GOT3 (cell line): ENCODE measurements at regions not wholly inside any gene's neighbourhood (a gene's known extent, or its start where the extent isn't known, plus 50 kb on each side); places are given as distances from the start of the nearest gene placed in this dataset.
"Not testable (repeated sequence)": the region's sequence is repeated elsewhere in the genome, so short reads cannot be mapped to it uniquely, and the experiment has no call there.

Experiments used
- DNase-seq: peaks from one replicate; lab custom pipeline; 2025; ENCODE audit warnings: mixed read lengths; lab: John Stamatoyannopoulos, UW

- DNase-seq = no peak
These were observed 76.9 kb upstream of the EED start for GRCh38 chr11:86167499-86168164.

DNA sequence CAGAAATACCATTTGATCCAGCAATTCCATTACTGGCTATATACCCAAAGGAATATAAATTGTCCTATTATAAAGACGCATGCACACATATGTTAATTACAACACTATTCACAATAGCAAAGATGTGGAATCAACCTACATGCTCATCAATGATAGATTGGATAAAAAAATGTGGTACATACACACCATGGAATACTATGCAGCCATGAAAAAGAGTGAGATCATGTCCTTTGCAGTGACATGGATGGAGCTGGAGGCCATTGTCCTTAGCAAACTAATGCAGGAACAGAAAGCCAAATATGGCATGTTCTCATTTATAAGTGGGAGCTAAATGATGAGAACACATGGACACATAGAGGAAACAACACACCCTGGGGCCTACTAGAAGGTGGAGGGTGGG is 78.3 kb upstream of the EED start:
- not testable (repeated sequence) for DNase-seq

DNA sequence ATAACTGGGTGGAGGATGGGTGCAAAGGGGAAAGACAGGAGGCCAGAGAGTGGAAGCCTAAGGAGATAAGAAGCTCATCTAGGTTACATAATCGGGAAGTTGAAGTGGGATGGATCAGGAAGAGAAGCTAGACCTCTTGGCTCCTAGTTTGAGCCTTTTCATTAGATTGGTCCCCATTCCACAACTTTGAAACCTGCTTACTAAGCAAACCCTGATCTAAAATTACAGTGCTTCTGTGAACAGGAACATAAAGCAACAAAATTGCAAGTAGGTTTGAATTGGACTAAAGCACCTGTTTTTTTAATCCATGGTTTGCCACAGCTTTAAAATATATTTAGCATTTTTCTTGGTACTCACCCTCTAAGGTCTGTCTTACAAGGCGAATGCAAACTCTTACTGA is 80.4 kb upstream of the EED start:
- no peak for DNase-seq

DNA sequence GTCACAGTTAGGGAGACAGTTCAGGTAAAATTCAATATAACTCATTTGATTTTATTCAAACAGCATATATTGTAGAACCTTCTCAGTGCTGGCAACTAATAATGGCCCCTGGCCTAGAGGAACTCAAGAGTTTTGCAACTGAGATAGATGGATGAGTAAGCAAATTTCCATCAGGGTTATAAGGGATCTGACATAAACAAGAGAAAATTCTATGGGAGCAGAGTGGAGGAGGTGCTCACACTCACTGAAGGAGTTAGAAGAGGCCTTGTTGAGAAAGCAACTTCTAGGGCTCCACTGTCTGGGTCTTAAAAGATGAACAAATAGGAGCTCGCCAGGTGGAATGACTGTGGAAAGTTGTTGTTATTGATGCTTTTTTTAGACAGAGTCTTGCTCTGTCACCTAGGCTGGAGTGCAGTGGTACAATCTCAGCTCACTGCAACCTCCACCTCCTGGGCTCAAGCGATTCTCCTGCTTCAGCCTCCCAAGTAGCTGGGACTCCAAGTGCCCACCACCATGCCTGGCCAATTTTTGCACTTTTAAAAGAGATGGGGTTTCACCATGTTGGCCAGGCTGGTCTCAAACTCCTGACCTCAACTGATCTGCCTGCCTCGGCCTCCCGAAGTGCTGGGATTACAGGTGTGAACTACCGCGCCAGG is 81.2 kb upstream of the EED start:
- DNase-seq = not testable (repeated sequence)

GRCh38 chr11:86162239-86162638 is 82.3 kb upstream of the EED start:
- no peak for DNase-seq

GRCh38 chr11:86161837-86162236 is 82.7 kb upstream of the EED start:
- DNase-seq = no peak

DNA sequence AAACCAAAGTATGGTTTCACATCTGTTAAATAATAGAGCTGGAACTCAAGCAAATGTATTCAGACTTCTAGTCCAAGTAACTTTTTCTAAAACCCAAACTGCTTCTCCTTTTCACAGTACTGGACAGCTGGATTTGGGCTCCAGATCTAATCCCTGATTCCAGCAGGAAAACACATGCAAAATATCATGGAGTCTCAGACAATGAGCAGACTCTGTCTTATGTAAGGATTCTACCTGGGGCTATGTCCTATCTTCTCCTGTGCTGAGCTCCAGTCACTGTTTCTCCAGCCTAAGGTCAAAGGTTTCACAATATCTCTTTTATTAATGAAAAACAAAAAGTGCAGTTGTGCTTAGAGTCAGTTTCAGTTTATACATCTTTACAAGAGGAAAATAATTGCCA is 83.2 kb upstream of the EED start:
- DNase-seq = no peak

- no peak for DNase-seq
These were observed 83.9 kb upstream of the EED start for GRCh38 chr11:86160541-86161149.

DNA sequence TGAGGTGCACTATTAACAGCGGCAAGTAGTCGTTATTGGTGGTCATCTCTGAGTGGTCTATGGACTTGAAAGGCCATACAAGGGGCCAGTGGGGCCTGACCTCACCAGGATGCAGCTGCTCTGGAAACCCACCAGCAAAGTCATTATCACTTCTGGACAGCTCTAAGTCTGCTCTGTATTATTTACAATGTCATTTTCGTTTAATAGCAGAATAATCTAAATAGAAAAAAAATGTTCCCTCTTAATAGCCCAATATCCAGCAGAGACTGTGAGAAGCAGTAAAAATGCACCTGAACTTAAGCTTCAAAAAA is 85.0 kb upstream of the EED start:
- no peak for DNase-seq

DNA sequence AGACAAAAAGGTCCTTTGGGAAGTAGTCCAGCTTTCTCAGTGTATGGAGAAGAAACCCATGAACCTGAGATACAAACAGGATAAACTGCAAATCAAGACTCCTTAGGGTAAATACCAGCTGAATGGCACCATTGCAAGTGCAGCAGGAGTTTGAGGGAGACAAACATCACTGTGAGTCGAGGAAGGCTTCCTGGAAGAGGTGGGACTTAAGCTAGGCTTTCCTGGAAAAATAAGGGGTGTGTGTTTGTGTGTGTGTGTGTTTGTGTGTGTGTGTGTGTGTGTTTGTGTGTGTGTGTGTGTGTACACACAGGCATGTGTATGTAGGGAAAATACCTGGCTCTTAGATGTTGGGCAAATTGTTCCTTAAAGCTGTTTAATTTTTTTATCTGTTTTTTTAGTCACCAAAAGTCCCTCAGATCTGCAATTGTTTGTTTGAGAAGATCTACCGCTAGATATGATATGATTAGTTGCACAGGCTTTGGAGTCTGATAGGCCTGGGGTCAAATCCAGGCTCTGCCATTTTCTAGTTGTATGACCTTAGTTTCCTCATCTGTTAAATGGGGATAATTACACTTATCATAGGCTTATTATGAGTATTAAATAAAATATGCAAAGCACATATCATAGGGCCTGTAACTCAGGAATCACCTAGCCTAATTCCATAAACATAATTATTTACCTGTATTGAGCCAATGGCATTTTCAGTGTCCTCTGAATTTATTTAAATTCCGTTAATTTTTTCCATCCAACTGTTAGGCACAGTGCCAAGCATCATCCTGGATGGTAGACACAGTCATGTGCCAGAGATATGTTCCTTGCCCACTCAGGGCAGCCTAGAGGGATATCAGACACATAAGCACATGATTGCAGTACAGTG is 85.6 kb upstream of the EED start:
- no peak for DNase-seq

DNA sequence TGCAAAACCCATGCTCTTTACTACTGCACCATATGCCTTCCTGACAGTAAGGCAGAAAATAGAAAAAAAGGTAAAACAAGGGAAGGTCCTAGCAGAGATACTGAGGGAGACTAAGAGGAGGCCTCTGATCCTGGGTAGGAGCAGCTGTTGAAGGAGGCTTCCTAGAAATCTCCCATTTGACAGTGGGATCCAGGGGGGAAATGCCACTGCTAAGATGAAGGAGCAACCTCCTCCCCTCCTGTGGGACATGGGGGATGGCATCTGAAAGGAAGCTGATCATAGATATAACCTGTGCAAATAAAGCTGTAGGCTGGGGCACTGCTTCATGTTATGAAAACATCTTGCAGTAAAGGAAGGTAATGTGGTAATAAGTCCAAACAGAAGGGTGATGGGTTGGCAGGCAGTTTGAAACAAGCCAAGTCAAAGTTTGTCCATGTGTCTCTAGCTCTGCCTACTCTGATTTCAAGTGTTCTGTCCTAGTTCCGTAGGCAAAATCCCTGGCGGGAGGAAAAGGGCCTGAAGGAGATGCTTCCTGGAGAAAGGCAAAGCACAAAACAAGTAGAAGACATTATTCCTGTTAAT is 86.7 kb upstream of the EED start:
- DNase-seq = no peak

GRCh38 chr11:86156397-86156955 is 87.6 kb upstream of the PICALM start:
- no peak for DNase-seq

DNA sequence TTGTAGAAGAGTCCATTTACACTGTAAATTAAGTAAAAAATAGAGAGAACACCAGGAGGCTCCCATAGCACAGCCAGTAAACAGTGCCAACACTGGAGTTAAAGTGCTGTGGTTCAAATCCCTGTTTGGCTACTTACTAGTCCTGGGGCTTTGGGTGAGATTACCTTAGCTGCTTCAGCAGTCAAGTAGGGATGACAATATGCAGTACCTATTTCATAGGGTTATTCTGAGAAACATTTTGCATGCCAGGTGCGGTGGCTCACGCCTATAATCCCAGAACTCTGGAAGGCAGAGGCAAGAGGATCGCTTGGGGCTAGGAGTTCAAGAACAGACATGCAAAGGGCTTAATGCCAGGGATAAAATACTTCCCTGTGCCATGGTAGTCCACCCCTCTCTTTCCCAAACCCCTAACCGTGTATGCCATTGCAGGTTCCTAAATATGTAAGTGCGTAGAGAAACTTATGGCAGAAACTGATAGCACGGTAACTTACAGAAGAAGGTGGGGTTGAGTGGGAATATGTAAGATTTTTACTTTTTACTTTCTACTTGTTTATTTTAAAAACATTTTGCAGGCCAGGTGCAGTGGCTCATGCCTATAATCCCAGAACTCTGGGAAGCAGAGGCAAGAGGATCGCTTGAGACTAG is 86.4 kb upstream of the PICALM start:
- DNase-seq = no peak

DNA sequence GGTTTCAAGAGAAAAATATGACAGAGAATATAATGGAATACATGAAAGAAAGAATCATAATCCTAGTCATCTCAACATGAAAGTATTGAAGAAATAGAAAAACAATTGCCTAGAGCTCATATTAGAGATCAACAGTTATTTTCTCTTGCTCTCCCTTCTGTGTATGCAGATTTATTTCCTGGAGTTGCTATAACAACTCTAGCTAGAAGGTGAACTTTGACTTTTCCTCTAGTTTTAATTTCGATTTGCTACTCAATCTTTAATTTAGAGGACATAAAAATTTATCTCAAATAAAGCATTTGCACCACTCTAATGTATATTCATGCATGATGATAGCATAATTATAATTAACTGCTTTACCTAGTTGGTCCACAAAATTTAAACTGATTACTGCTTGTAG is 84.6 kb upstream of the PICALM start:
- no peak for DNase-seq

DNA sequence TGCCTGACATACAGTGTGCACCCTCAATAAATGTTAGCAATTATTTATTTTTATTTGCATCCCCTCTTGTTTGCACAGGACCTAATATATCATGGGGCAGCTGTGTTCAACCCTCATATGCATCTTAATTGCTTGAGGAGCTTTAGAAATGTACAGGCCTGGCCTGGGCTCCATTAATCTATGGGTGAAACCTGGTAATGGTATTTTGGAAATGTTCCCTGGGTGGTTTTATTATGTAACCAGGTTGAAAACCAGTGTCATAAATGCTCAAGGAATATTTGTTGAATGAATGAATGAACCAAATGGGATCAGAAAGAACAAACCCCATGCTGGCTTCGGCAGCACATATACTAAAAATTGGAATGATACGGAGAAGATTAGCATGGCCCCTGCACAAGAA is 84.0 kb upstream of the PICALM start:
- no peak for DNase-seq

DNA sequence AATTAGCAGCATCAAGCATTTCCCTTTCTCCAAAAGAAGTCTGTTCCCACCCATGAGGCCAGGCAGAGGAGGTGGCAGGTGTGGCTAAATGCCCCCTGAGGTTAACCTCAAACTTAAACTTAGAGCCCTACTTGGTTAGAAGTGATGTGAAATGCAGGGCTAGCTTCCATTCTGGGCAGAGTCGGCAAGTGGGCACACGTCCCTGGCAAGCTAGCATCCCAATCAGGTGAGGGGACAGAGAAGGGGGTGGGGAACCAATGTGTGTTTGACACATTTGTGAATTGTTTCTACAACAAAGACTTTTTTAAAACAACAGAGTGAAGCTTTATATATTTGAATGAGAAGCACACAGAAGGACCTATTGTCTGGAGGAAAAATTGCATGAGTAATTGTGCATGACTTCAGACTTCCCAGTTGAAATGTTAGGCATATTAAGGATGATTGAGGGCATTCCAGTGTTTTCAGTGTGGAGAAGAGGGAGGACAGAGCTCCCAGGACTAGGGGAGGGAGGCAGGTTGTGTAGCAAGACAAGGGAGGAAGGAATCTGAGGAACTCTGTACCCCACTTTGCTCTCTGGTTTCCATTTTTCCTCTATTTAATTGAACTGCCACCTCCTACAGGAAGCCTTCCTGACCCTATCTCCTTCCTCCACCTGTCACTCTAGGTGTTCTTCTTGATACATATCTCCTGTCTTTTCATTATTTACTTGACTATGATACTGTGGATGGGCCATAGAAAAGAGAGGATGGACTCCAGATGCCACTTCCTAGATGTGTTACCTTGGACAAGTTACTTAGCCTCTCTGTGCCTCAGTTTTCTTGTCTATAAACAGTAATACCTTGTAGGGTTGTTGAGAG is 83.3 kb upstream of the PICALM start:
- DNase-seq = no peak

GRCh38 chr11:86151174-86152005 is 82.5 kb upstream of the PICALM start:
- no peak for DNase-seq

DNA sequence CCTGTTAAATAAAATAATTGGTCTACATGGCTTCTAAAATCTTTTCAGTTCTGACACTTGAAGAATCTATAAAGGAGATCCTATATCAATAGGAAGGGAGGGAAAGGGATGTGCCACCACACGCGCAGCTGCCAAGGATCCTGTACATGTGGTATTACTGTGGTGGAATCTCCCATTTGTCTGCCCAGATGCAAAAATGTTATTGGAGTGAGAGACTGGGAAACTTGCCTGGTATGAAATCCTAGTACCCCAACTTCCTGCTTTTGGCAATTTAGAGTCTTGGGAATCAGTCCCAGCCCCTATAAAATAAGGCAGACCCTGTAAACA is 81.9 kb upstream of the PICALM start:
- DNase-seq = no peak

GRCh38 chr11:86149792-86150191 is 80.9 kb upstream of the PICALM start:
- DNase-seq = no peak

DNA sequence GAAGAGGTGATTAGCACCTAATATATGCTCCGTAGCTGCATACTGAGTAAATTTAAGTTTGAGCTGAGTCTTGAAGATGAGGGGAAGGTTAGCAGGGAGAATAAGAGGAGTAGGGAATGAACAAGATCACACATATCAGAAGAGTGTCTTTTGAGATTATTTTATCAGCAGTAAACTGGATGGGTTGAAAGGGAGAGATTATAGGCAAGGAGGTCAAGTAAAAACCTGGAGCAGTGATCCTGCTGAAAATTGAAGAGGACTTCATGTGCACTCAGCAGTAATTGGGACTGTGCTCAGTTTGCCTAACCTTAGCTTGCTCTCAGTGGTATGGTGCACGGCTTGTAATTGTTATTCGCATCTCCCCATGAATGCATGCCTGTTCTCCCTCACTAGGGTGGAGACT is 79.5 kb upstream of the PICALM start:
- no peak for DNase-seq
